Hypothalamus (tissue), 51 donors: ENCODE measurements at regions not wholly inside any gene's neighbourhood (a gene's known extent, or its start where the extent isn't known, plus 50 kb on each side); places are given as distances from the start of the nearest gene placed in this dataset.
A peak's percentile ranks its signal among the peaks of the same experiment; 100 is the strongest.

Experiments used
- DNase-seq, 51 donors: peaks; one replicate each; lab custom pipeline; 2025; lab: John Stamatoyannopoulos, UW

GRCh38 chr10:132467464-132468149, 70.0 kb upstream of the INPP5A start:
- no peak for DNase-seq

DNA sequence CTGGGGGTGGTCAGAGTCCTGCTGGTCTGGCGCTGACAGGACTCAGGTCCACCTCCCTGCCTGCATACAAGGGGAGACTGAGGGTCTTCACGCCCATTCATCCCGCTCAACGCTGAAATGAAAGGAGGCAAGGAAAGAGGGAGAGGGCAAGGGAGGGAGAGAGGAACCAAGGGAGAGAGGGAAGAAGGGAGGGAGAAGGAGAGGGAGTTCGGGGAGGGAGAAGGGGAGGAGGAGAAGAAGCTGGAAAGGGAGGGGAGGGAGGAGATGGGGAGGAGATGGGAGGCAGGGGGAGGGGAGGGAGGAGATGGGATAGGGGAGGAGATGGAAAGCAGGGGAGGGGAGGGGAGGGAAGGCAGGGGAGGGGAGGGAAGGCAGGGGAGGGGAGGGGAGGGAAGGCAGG, 69.4 kb upstream of the INPP5A start:
- no peak for DNase-seq

DNA sequence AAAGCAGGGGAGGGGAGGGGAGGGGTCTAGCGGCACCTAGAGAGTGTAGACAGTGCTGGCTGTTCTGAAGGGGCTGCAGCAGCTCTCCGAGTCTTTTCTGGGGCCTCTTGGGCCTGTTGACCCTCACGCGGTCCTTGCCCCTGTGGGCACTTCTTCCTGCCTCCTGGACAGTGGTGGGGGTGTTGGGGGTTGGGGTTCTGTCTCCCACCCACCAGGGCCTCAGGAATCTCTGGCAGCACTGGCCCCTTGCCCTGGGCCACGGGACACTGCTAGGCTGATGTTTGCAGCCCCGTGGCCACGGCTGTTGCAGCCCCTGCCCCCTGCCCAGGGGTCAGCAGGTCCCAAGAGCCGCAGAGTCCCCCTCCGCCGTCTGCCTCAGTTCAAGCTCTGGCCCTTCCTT, 68.9 kb upstream of the INPP5A start:
- DNase-seq: no peak

DNA sequence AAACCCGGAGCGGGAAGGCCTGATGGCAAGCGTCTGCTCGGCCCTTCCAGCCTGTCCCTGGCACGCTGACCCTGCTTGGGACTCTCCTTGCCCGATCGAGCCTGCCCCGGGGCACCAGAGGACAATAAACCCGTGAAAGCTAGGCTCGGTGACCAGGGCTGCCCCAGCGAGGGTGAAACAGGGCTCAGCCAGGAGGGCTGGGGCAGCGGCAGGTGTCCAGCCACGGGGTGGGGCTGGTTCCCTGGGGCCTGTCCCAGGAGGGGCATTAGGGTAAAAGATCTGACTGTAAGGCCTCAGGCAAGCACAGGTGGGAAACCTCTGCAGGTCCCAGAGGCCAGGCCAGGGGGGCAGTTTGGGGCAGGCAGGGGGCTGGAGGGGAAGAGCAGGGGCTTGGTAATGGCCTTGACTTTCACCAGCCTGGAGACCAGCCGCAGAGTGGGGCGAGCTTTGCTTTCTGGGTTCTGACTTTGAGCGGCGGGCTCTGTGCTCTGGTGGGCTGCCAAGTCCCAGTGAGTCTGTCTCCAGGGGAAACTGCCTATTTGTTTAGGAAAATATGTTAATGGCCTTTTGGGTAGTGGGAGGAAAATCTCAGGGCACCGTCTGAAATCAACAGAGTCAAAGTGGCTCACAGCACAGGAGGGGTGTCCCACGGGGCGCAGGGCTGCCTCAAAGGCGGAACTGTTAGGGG, 68.2 kb upstream of the INPP5A start:
- DNase-seq: peak in 20 of 51 donors; percentile 4 to 57 (median 24)

GRCh38 chr10:132470410-132471124, 67.0 kb upstream of the INPP5A start:
- DNase-seq: peak in 1 of 51 donors; percentile 14

DNA sequence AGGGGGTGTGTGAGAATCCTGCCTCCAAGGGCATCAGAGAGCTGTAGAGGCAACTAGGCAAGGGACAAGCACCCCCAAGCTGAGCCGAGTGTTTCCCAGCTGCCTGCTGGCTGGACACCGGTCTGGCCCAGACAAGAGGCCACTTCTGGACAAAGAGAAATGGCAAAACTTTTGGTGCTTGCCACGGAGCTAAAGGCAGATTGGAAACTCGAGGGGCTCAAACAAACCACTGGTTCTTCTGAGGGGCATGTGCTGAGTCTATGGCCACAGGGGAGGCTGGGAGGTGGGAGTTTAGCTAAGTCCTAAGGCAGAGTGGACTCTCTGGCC, 66.5 kb upstream of the INPP5A start:
- DNase-seq: no peak

- DNase-seq: no peak
Measured at GRCh38 chr10:132471484-132471883, 66.1 kb upstream of the INPP5A start.

GRCh38 chr10:132475086-132475485, 62.5 kb upstream of the INPP5A start:
- no peak for DNase-seq

GRCh38 chr10:132476146-132477065, 61.2 kb upstream of the INPP5A start:
- DNase-seq: no peak

DNA sequence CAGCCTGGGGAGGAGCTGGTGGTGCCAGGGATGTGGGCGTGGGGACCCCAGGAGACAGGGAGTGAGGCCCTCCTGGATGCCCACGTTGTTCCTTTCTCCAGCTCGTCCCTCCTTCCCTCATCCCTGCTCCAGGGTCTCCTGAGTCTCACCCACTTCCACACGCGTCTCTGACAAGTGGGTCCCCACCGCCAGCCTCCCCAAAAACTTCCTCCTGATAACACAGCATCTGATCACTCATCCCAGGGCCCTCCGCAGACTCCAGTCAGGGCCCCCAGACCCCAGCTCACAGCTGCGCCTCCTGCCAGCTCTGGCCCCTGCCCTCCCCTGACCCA, 60.6 kb upstream of the INPP5A start:
- DNase-seq: no peak

GRCh38 chr10:132477398-132478340, 59.9 kb upstream of the INPP5A start:
- no peak for DNase-seq

- no peak for DNase-seq
Measured at GRCh38 chr10:132478341-132479023, 59.1 kb upstream of the INPP5A start.

DNA sequence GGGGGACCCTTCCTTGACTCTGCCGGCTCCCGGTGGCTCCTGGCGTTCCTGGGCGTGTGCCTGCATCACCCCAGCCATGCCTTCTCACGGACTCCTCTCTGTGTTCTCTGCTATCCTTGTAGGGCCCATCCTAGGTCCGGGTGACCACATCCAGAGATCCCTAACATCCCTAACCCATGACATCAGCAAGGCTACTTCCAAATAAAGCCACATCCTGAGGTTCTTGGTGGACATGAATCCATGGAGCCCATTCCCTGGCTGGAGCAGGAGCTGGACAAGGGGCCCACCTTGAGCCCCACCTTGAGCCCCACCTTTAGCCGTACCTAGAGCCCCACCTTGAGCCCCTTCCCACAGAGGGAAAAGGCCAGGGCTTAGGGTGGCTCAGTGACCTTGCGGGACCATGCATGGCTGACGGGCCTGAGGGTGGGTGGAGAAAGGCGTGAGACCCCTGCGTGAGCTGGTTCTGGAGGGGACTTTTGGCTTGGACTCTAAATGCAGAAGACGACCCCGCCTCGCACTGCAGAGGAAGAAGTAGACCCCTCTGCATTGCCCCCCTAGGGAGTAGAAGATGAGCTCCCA, 58.5 kb upstream of the INPP5A start:
- DNase-seq: no peak

- DNase-seq: no peak
Measured at GRCh38 chr10:132479603-132480221, 57.9 kb upstream of the INPP5A start.

DNA sequence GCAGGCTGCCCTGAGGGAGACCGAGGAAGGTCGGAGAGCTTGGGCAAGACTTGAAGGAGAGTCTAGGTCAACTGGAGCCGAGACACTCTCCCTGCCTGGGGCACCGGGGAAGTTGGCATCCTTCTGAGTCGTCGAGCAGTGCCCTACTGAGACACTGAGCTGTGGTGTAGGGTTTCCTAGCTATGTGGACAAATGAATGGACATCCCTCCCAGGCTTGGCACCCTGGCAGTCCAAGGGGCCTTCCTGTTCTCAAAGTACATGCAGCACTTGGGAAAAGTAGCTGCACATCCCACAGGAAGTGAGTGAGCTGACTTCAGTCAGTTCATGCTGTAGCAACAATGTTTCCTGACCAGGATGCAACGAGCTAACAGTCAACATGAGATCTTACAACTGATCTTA, 57.2 kb upstream of the INPP5A start:
- no peak for DNase-seq

- no peak for DNase-seq
Measured at GRCh38 chr10:132481690-132482089, 55.9 kb upstream of the INPP5A start.

DNA sequence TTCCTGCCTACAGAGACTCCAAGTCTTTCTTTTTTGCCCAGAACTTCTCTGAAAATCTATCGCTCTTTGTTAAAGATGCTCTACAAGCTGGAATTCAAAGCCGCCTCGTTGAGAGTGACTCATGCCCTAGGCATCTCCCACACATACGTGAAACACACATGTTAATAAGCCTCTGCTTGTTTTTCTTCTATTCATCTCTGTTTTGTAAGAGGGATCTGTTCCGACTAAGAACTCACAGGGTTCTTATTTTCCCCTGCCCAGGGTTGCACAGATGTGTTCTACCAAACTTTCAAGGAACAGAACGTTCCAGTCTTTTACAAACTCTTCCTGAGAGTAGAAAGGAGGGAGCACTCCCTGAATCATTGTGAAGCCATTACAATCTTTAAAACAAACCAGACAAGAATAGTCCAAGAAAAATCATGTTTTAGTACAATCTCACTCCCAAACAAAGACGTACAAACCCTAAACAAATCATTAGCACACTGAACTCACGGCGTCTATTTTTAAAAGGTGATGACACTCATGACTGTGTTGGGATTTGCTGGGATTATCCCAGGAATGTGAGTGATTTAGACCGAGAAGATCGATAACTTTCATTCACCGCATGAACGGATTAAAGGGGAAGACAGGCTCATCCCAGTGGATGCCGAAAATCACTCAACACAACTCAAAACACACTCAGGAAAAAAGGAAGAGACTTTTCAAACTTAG, 55.3 kb upstream of the INPP5A start:
- peak in 2 of 51 donors; percentile 15 to 64 for DNase-seq

DNA sequence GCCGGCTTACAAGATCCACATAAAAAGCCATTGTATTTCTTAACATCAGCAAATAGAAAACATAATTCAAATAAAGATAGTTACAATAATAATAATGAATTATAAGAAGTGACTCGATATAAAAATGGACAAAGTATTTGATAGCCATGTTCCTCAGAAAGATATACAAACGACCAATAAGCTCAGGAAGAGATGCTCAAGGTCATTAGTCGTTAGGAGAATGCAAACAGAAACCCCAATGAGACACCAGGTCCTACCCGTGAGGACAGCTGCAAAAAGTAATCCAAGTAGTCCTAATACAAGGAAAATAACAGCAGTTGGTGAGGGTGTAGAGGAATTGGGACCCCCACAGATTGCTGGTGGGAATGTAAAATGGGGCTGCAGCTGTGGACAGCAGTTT, 54.2 kb upstream of the INPP5A start:
- DNase-seq: no peak
